A549 (cell line): ENCODE measurements at regions not wholly inside any gene's neighbourhood (a gene's known extent, or its start where the extent isn't known, plus 50 kb on each side); places are given as distances from the start of the nearest gene placed in this dataset.
A peak's percentile ranks its signal among the peaks of the same experiment; 100 is the strongest.

Experiments used
- ATAC-seq, 2 experiments: fragments of 200-7000 bp in 1 of 2; fragments of >200 bp in 1 of 2; cut with Nextera tagmentation in 1 of 2; cut with Tn5 transposase in 1 of 2; 3 replicates each; pipeline versions ENCODE4 v1.8.0 to v1.9.1; 2018 to 2020; ENCODE audit warnings: mild to moderate bottlenecking in 1 of 2, moderate library complexity in 1 of 2
- CTCF ChIA-PET: fragments of 300-600 bp; sonication (Branson Sonifier 250); formaldehyde crosslinking; extraction: SDS; loops from one replicate; lab custom pipeline; 2021; ENCODE audit warnings: antibody characterized with exemption, inconsistent platforms; lab: Yijun Ruan, JAX
- POLR2A ChIA-PET: fragments of 350-600 bp; formaldehyde crosslinking; extraction: SDS; loops from one replicate; lab custom pipeline; 2021; ENCODE audit warnings: antibody characterized with exemption, inconsistent platforms; lab: Yijun Ruan, JAX
- DNase-seq, 2 experiments: peaks; one replicate each; pipeline versions ENCODE4 v3.0.0 to v3.0.0-alpha.2; 2011 to 2016; ENCODE audit warnings: low read depth in 1 of 2, low spot score in 1 of 2
- FAIRE-seq: peaks from 2 replicates; lab custom pipeline; 2011; peaks lifted over from hg19 to GRCh38; lab: Jason Lieb, UNC
- H3K27ac ChIP-seq, 2 experiments: fragments of >200 bp; sonication (Bioruptor Twin); formaldehyde crosslinking; 3 replicates each; pipeline ENCODE4 v1.5.1; 2016 to 2017
- H3K4me1 ChIP-seq: fragments of >200 bp; sonication (Bioruptor Twin); formaldehyde crosslinking; 3 replicates; pipeline ENCODE4 v1.6.1; 2016
- H3K4me2 ChIP-seq: fragments of >200 bp; sonication (Bioruptor Twin); formaldehyde crosslinking; 3 replicates; pipeline ENCODE4 v1.6.1; 2016
- H3K4me3 ChIP-seq: fragments of >200 bp; sonication (Bioruptor Twin); formaldehyde crosslinking; 3 replicates; pipeline ENCODE4 v1.5.1; 2016
- H3K9me3 ChIP-seq: fragments of >200 bp; sonication (Bioruptor Twin); formaldehyde crosslinking; 3 replicates; pipeline ENCODE4 v1.6.1; 2016
- CBX2 ChIP-seq: fragments of 200-600 bp; sonication (generic); IDR thresholded peaks from 2 replicates; pipeline ENCODE4 v1.6.1; 2016; ENCODE audit warnings: low read depth, mild to moderate bottlenecking, borderline replicate concordance
- CEBPB ChIP-seq, 2 experiments: fragments of >200 bp in 1 of 2; sonication (Bioruptor Twin) in 1 of 2; formaldehyde crosslinking in 1 of 2; IDR thresholded peaks; 2 replicates each; pipeline ENCODE4 v1.6.1; 2012 to 2016
- CHD4 ChIP-seq: fragments of 200-600 bp; sonication (generic); IDR thresholded peaks from 2 replicates; pipeline ENCODE4 v1.6.1; 2016; ENCODE audit warnings: antibody characterized with exemption, mild to moderate bottlenecking, borderline replicate concordance
- EHF ChIP-seq: fragments of 250-450 bp; sonication (Bioruptor Pico); IDR thresholded peaks from 2 replicates; pipeline ENCODE4 v1.5.0; 2020; ENCODE audit warnings: mild to moderate bottlenecking
- EHMT2 ChIP-seq: fragments of 200-600 bp; sonication (generic); IDR thresholded peaks from 2 replicates; pipeline ENCODE4 v1.6.1; 2016; ENCODE audit warnings: antibody characterized with exemption, low read depth, mild to moderate bottlenecking, moderate library complexity
- EP300 ChIP-seq, 2 experiments: fragments of >200 bp; sonication (Bioruptor Twin); formaldehyde crosslinking; IDR thresholded peaks; 2 replicates in 1 of 2; 3 replicates in 1 of 2; pipeline ENCODE4 v1.6.1; 2016 to 2017
- FOSB ChIP-seq: fragments of 250-450 bp; sonication (Bioruptor Pico); IDR thresholded peaks from 2 replicates; pipeline ENCODE4 v1.5.0; 2020; ENCODE audit warnings: mild to moderate bottlenecking, moderate library complexity
- FOSL2 ChIP-seq, 2 experiments: fragments of 450-650 bp in 1 of 2; fragments of >200 bp in 1 of 2; sonication (Bioruptor Twin) in 1 of 2; formaldehyde crosslinking; IDR thresholded peaks; 2 replicates each; pipeline versions ENCODE4 v1.5.0 to v1.6.1; 2016 to 2020; ENCODE audit warnings: mild to moderate bottlenecking in 1 of 2, moderate library complexity in 1 of 2
- GATA3 ChIP-seq: IDR thresholded peaks from 2 replicates; pipeline ENCODE4 v1.6.1; 2012; ENCODE audit warnings: borderline replicate concordance
- HEYL ChIP-seq: fragments of 250-450 bp; sonication (Bioruptor Pico); IDR thresholded peaks from 2 replicates; pipeline ENCODE4 v1.8.0; 2021; ENCODE audit warnings: mild to moderate bottlenecking, moderate library complexity
- HOXA7 ChIP-seq: fragments of 250-450 bp; sonication (Bioruptor Pico); IDR thresholded peaks from 2 replicates; pipeline ENCODE4 v1.5.0; 2020; ENCODE audit warnings: mild to moderate bottlenecking, moderate library complexity
- JUNB ChIP-seq: fragments of >200 bp; sonication (Bioruptor Twin); formaldehyde crosslinking; IDR thresholded peaks from 2 replicates; pipeline ENCODE4 v1.6.1; 2016
- KDM1A ChIP-seq: fragments of 200-600 bp; sonication (generic); IDR thresholded peaks from 2 replicates; pipeline ENCODE4 v1.6.1; 2016; ENCODE audit warnings: low read depth, mild to moderate bottlenecking
- MAFK ChIP-seq: fragments of 450-650 bp; IDR thresholded peaks from 2 replicates; pipeline ENCODE4 v1.6.1; 2014; ENCODE audit not compliant: partially characterized antibody
- MYC ChIP-seq: IDR thresholded peaks from 2 replicates; pipeline ENCODE4 v1.6.1; 2012; ENCODE audit warnings: mild to moderate bottlenecking, inconsistent platforms, low read length, improper control_type of control experiment, borderline replicate concordance
- NFE2L2 ChIP-seq: fragments of 150-350 bp; conservative IDR thresholded peaks from 2 replicates; pipeline ENCODE4 v1.6.1; 2014; ENCODE audit warnings: low read length
- NR3C1 ChIP-seq: fragments of >200 bp; sonication (Bioruptor Twin); formaldehyde crosslinking; IDR thresholded peaks from 3 replicates; pipeline ENCODE4 v1.6.1; 2017
- PHF8 ChIP-seq: fragments of 200-600 bp; sonication (generic); IDR thresholded peaks from 2 replicates; pipeline ENCODE4 v1.6.1; 2016; ENCODE audit warnings: low read depth, mild to moderate bottlenecking, antibody characterized with exemption, moderate library complexity, borderline replicate concordance
- RAD21 ChIP-seq, 2 experiments: fragments of >200 bp in 1 of 2; sonication (Bioruptor Twin) in 1 of 2; formaldehyde crosslinking in 1 of 2; IDR thresholded peaks in 1 of 2; conservative IDR thresholded peaks in 1 of 2; 2 replicates in 1 of 2; 3 replicates in 1 of 2; pipeline ENCODE4 v1.6.1; 2012 to 2018; ENCODE audit warnings: inconsistent platforms in 1 of 2
- RNF2 ChIP-seq: fragments of 200-600 bp; sonication (generic); IDR thresholded peaks from 2 replicates; pipeline ENCODE4 v1.6.1; 2016; ENCODE audit warnings: low read depth, mild to moderate bottlenecking, antibody characterized with exemption, moderate library complexity, borderline replicate concordance
- SREBF2 ChIP-seq: fragments of 450-650 bp; IDR thresholded peaks from 2 replicates; pipeline ENCODE4 v1.6.1; 2014; ENCODE audit warnings: mild to moderate bottlenecking, moderate library complexity
- TFCP2L1 ChIP-seq: fragments of 250-450 bp; sonication (Bioruptor Pico); IDR thresholded peaks from 2 replicates; pipeline ENCODE4 v1.5.0; 2021; ENCODE audit warnings: mild to moderate bottlenecking
- TP53 ChIP-seq: fragments of 250-450 bp; sonication (Bioruptor Pico); IDR thresholded peaks from 2 replicates; pipeline ENCODE4 v1.5.0; 2021; ENCODE audit warnings: mild to moderate bottlenecking, moderate library complexity
- ZC3H11A ChIP-seq: fragments of 450-650 bp; IDR thresholded peaks from 2 replicates; pipeline ENCODE4 v1.6.1; 2014; ENCODE audit warnings: antibody characterized with exemption, mild to moderate bottlenecking
- ZNF302 ChIP-seq: fragments of 250-450 bp; sonication (Bioruptor Pico); IDR thresholded peaks from 2 replicates; pipeline ENCODE4 v1.9.0; 2021; ENCODE audit warnings: inconsistent platforms, mild to moderate bottlenecking, moderate library complexity
- ZSCAN20 ChIP-seq: fragments of 250-450 bp; sonication (Bioruptor Pico); IDR thresholded peaks from 2 replicates; pipeline ENCODE4 v1.8.0; 2022; ENCODE audit warnings: mild to moderate bottlenecking, moderate library complexity
- WGBS: methylation state at CpG from one replicate; pipeline ENCODE4 v1.1.6; 2017; ENCODE audit errors: missing lambda C conversion rate; 5-methylcytosine and 5-hydroxymethylcytosine counted together
- TF ChIP-seq, protein P1 (sequence below): fragments of >200 bp; sonication (Bioruptor Twin); formaldehyde crosslinking; IDR thresholded peaks from 3 replicates; pipeline ENCODE4 v1.6.1; 2016
- TF ChIP-seq, protein P2 (sequence below): fragments of >200 bp; sonication (Bioruptor Twin); formaldehyde crosslinking; IDR thresholded peaks from 2 replicates; pipeline ENCODE4 v1.6.1; 2016
- TF ChIP-seq, protein P3 (sequence below): IDR thresholded peaks from 2 replicates; pipeline ENCODE4 v1.6.1; 2012
- TF ChIP-seq, protein P4 (sequence below): IDR thresholded peaks from 2 replicates; pipeline ENCODE4 v1.6.1; 2012; ENCODE audit warnings: low read depth, borderline replicate concordance
- TF ChIP-seq, protein P5 (sequence below): fragments of >200 bp; sonication (Bioruptor Twin); formaldehyde crosslinking; IDR thresholded peaks from 3 replicates; pipeline ENCODE4 v1.5.1; 2016
- TF ChIP-seq, protein P6 (sequence below): fragments of 250-450 bp; sonication (Bioruptor Pico); IDR thresholded peaks from 2 replicates; pipeline ENCODE4 v1.5.0; 2021; ENCODE audit warnings: mild to moderate bottlenecking, moderate library complexity, borderline replicate concordance
- TF ChIP-seq, protein P7 (sequence below): fragments of 150-350 bp; IDR thresholded peaks from 2 replicates; pipeline ENCODE4 v1.6.1; 2014; ENCODE audit warnings: low read depth, mild to moderate bottlenecking, low read length

DNA sequence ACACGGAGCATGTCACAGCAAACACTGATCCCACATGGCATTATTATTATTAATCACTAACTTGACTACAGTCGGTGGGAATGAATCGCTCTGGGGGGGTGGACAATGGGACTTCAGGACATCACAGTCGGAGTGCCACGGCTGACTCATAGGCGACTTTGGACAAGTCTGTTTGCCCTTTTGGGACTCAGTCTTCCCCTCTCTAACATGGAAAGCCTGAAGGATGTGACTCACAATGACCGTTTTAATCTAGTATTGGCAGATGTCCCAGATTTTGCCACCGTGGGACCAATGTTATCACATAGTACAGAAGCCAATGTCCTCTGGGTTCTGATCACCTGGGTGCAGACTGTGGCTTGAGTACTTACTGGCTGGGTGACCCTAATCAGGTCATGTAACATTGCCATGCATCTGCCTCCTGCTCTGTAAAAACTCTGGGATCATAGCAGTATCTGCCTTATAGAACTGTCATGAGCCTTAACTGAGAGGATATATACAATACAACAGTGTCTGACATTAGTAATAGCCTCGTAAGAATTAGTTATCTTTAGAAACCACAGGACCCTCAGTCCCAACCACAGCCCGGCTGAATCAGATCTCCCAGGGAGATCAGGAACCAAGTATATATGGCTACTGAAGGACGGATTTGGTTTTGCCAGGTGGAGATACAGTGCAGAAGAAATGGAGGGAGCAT is 362.6 kb downstream of the BCL11B start:
- Histone ChIP-seq H3K4me1 (peaks cover 59% of the 10 kb centered on the region), H3K27ac (peak overlapping the region; percentile 79 to 84), H3K4me3 (no peak overlapping the region), H3K4me2 (peak overlapping the region; percentile 72), H3K9me3 (no peaks in the 10 kb centered on the region)
- POLR2A ChIA-PET = no interaction called here
- CTCF ChIA-PET = no interaction called here
- DNase-seq (peak; percentile 72 to 82), FAIRE-seq (peak; percentile 90), ATAC-seq (peak; percentile 51 to 52)
- WGBS = 3% methylated on average over 11 of the region's 11 CpGs
- peak in 1 of 2 experiments; percentile 35; a peak in 1 of 5 replicates for TF ChIP-seq EP300 (IDR thresholded peaks at IDR 0.05)
- TF ChIP-seq TP53 (CRISPR knock-in tag) = no peak
- no peak for TF ChIP-seq CBX2
- peak; percentile 85 for TF ChIP-seq JUNB
- TF ChIP-seq ZC3H11A = no peak
- TF ChIP-seq, protein P1, sequence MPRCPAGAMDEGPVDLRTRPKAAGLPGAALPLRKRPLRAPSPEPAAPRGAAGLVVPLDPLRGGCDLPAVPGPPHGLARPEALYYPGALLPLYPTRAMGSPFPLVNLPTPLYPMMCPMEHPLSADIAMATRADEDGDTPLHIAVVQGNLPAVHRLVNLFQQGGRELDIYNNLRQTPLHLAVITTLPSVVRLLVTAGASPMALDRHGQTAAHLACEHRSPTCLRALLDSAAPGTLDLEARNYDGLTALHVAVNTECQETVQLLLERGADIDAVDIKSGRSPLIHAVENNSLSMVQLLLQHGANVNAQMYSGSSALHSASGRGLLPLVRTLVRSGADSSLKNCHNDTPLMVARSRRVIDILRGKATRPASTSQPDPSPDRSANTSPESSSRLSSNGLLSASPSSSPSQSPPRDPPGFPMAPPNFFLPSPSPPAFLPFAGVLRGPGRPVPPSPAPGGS = 0 out of 3 replicates have a peak, but pooled peaks have one; percentile 25
- TF ChIP-seq PHF8 = no peak
- no peak for TF ChIP-seq FOSB (CRISPR knock-in tag)
- TF ChIP-seq CEBPB (IDR thresholded peaks at IDR 0.05) = no peak
- TF ChIP-seq RAD21 (conservative IDR thresholded peaks at IDR 0.05 in 1 of 2, IDR thresholded peaks at IDR 0.05 in 1 of 2) = no peak; a peak in 1 of 5 replicates
- TF ChIP-seq MYC = peak; percentile 32; the same call in 1 of the 2 replicates
- no peak for TF ChIP-seq NFE2L2
- no peak for TF ChIP-seq TFCP2L1 (CRISPR knock-in tag)
- TF ChIP-seq, protein P2, sequence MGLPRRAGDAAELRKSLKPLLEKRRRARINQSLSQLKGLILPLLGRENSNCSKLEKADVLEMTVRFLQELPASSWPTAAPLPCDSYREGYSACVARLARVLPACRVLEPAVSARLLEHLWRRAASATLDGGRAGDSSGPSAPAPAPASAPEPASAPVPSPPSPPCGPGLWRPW = no peak
- TF ChIP-seq, protein P3, sequence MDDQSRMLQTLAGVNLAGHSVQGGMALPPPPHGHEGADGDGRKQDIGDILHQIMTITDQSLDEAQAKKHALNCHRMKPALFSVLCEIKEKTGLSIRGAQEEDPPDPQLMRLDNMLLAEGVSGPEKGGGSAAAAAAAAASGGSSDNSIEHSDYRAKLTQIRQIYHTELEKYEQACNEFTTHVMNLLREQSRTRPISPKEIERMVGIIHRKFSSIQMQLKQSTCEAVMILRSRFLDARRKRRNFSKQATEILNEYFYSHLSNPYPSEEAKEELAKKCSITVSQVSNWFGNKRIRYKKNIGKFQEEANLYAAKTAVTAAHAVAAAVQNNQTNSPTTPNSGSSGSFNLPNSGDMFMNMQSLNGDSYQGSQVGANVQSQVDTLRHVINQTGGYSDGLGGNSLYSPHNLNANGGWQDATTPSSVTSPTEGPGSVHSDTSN = no peak
- TF ChIP-seq MAFK = no peak
- TF ChIP-seq SREBF2 = no peak
- TF ChIP-seq HEYL = no peak
- TF ChIP-seq EHF = no peak
- TF ChIP-seq GATA3 = peak; percentile 44; the same call in 1 of the 2 replicates
- no peak for TF ChIP-seq ZSCAN20 (CRISPR knock-in tag)
- TF ChIP-seq CHD4 = no peak
- no peak for TF ChIP-seq EHMT2
- TF ChIP-seq, protein P4, sequence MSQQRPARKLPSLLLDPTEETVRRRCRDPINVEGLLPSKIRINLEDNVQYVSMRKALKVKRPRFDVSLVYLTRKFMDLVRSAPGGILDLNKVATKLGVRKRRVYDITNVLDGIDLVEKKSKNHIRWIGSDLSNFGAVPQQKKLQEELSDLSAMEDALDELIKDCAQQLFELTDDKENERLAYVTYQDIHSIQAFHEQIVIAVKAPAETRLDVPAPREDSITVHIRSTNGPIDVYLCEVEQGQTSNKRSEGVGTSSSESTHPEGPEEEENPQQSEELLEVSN = no peak
- TF ChIP-seq HOXA7 (CRISPR knock-in tag) = no peak
- no peak for TF ChIP-seq KDM1A
- TF ChIP-seq ZNF302 (CRISPR knock-in tag) = no peak
- peak; percentile 86; the same call in 1 of the 2 replicates for TF ChIP-seq FOSL2 (IDR thresholded peaks at IDR 0.05)
- peak; percentile 72 for TF ChIP-seq FOSL2 (CRISPR knock-in tag; IDR thresholded peaks at IDR 0.05)
- TF ChIP-seq, protein P5, sequence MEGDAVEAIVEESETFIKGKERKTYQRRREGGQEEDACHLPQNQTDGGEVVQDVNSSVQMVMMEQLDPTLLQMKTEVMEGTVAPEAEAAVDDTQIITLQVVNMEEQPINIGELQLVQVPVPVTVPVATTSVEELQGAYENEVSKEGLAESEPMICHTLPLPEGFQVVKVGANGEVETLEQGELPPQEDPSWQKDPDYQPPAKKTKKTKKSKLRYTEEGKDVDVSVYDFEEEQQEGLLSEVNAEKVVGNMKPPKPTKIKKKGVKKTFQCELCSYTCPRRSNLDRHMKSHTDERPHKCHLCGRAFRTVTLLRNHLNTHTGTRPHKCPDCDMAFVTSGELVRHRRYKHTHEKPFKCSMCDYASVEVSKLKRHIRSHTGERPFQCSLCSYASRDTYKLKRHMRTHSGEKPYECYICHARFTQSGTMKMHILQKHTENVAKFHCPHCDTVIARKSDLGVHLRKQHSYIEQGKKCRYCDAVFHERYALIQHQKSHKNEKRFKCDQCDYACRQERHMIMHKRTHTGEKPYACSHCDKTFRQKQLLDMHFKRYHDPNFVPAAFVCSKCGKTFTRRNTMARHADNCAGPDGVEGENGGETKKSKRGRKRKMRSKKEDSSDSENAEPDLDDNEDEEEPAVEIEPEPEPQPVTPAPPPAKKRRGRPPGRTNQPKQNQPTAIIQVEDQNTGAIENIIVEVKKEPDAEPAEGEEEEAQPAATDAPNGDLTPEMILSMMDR = no peak
- no peak for TF ChIP-seq RNF2
- TF ChIP-seq, protein P6, sequence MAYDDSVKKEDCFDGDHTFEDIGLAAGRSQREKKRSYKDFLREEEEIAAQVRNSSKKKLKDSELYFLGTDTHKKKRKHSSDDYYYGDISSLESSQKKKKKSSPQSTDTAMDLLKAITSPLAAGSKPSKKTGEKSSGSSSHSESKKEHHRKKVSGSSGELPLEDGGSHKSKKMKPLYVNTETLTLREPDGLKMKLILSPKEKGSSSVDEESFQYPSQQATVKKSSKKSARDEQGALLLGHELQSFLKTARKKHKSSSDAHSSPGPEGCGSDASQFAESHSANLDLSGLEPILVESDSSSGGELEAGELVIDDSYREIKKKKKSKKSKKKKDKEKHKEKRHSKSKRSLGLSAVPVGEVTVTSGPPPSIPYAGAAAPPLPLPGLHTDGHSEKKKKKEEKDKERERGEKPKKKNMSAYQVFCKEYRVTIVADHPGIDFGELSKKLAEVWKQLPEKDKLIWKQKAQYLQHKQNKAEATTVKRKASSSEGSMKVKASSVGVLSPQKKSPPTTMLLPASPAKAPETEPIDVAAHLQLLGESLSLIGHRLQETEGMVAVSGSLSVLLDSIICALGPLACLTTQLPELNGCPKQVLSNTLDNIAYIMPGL (CRISPR knock-in tag) = no peak
- no peak for TF ChIP-seq NR3C1
- TF ChIP-seq, protein P7, sequence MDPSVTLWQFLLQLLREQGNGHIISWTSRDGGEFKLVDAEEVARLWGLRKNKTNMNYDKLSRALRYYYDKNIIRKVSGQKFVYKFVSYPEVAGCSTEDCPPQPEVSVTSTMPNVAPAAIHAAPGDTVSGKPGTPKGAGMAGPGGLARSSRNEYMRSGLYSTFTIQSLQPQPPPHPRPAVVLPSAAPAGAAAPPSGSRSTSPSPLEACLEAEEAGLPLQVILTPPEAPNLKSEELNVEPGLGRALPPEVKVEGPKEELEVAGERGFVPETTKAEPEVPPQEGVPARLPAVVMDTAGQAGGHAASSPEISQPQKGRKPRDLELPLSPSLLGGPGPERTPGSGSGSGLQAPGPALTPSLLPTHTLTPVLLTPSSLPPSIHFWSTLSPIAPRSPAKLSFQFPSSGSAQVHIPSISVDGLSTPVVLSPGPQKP = no peak
